Neural cell (in vitro differentiated cells): ENCODE measurements at regions not wholly inside any gene's neighbourhood (a gene's known extent, or its start where the extent isn't known, plus 50 kb on each side); places are given as distances from the start of the nearest gene placed in this dataset.

ENCODE experiments used
- H2AFZ ChIP-seq: fragments of 200-600, 300-800 bp; sonication (generic), shearing (Covaris generic); 2 replicates; pipeline ENCODE4 v1.6.0; 2014; ENCODE audit warnings: low read depth, mild to moderate bottlenecking, antibody characterized with exemption, low read length, moderate library complexity
- H3F3A ChIP-seq: fragments of 200-600 bp; shearing (Covaris generic); 2 replicates; pipeline ENCODE4 v1.6.1; 2016; ENCODE audit warnings: mild to moderate bottlenecking, moderate library complexity, mixed read lengths, antibody characterized with exemption, low read length; ENCODE audit not compliant: insufficient read depth, poor library complexity, severe bottlenecking
- H3K27ac ChIP-seq: fragments of 200-600, 300-800 bp; sonication (generic), shearing (Covaris generic); 2 replicates; pipeline ENCODE4 v1.5.1; 2014; ENCODE audit warnings: mild to moderate bottlenecking, low read length, moderate library complexity
- H3K27me3 ChIP-seq: fragments of 300-800, 200-600 bp; sonication (generic), shearing (Covaris generic); 2 replicates; pipeline ENCODE4 v1.6.0; 2014; ENCODE audit warnings: mild to moderate bottlenecking, low read depth, low read length, moderate library complexity; ENCODE audit not compliant: insufficient read depth
- H3K36me3 ChIP-seq: fragments of 300-800, 200-600 bp; sonication (generic), shearing (Covaris generic); 2 replicates; pipeline ENCODE4 v1.5.1; 2014; ENCODE audit warnings: mild to moderate bottlenecking, antibody characterized with exemption, low read length, moderate library complexity; ENCODE audit not compliant: insufficient read depth
- H3K4me2 ChIP-seq: fragments of 300-800, 200-600 bp; sonication (generic), shearing (Covaris generic); 2 replicates; pipeline ENCODE4 v1.6.0; 2014; ENCODE audit warnings: mild to moderate bottlenecking, low read length
- H3K4me3 ChIP-seq: fragments of 300-800, 200-600 bp; sonication (generic), shearing (Covaris generic); 2 replicates; pipeline ENCODE4 v1.5.1; 2014; ENCODE audit warnings: mild to moderate bottlenecking, low read length, moderate library complexity
- H3K79me2 ChIP-seq: fragments of 200-600 bp; shearing (Covaris generic); replicated peaks from 2 replicates; pipeline ENCODE4 v1.6.0; 2014; ENCODE audit warnings: mild to moderate bottlenecking, low read length, moderate library complexity; ENCODE audit not compliant: insufficient read depth
- H3K9ac ChIP-seq: fragments of 300-800, 200-600 bp; sonication (generic), shearing (Covaris generic); 2 replicates; pipeline ENCODE4 v1.6.1; 2016; ENCODE audit warnings: mild to moderate bottlenecking, low read length, mixed read lengths
- H3K9me2 ChIP-seq: fragments of 200-600 bp; shearing (Covaris generic); 2 replicates; pipeline ENCODE4 v1.6.1; 2016; ENCODE audit warnings: mild to moderate bottlenecking, low read length, mixed read lengths; ENCODE audit not compliant: insufficient read depth
- H3K9me3 ChIP-seq: fragments of 200-600, 300-800 bp; sonication (generic), shearing (Covaris generic); 2 replicates; pipeline ENCODE4 v1.6.1; 2016; ENCODE audit warnings: mild to moderate bottlenecking, mixed run types, low read length, moderate library complexity, mixed read lengths
- H4K20me1 ChIP-seq: fragments of 200-600 bp; shearing (Covaris generic); 2 replicates; pipeline ENCODE4 v1.6.1; 2016; ENCODE audit warnings: mild to moderate bottlenecking, mixed run types; ENCODE audit not compliant: insufficient read depth
- CTCF ChIP-seq: fragments of 450-650 bp; IDR thresholded peaks from 2 replicates; pipeline ENCODE4 v1.5.1; 2014; ENCODE audit warnings: antibody characterized with exemption, mild to moderate bottlenecking, moderate library complexity; ENCODE audit not compliant: poor library complexity, severe bottlenecking
- EP300 ChIP-seq: fragments of 450-650 bp; conservative IDR thresholded peaks from 2 replicates; pipeline ENCODE4 v1.6.1; 2014; ENCODE audit warnings: antibody characterized with exemption, mild to moderate bottlenecking, moderate library complexity; ENCODE audit not compliant: poor library complexity, severe bottlenecking
- EZH2 ChIP-seq: fragments of 200-600, 300-800 bp; shearing (Covaris generic), sonication (generic); IDR thresholded peaks from 2 replicates; pipeline ENCODE4 v1.6.1; 2014; ENCODE audit warnings: antibody characterized with exemption, low read length, borderline replicate concordance, mild to moderate bottlenecking; ENCODE audit not compliant: insufficient read depth, poor library complexity, severe bottlenecking
- MXI1 ChIP-seq: fragments of 450-650 bp; conservative IDR thresholded peaks from 2 replicates; pipeline ENCODE4 v1.6.1; 2014; ENCODE audit warnings: antibody characterized with exemption, mild to moderate bottlenecking; ENCODE audit not compliant: poor library complexity, severe bottlenecking
- POLR2AphosphoS5 ChIP-seq: IDR thresholded peaks from 2 replicates; pipeline ENCODE4 v1.6.1; 2012
- RAD21 ChIP-seq: fragments of 450-650 bp; conservative IDR thresholded peaks from 2 replicates; pipeline ENCODE4 v1.6.1; 2014; ENCODE audit warnings: antibody characterized with exemption, mild to moderate bottlenecking, moderate library complexity
- REST ChIP-seq: IDR thresholded peaks from 2 replicates; pipeline ENCODE4 v1.6.1; 2012; ENCODE audit warnings: borderline replicate concordance
- SMC3 ChIP-seq: fragments of 450-650 bp; conservative IDR thresholded peaks from 2 replicates; pipeline ENCODE4 v1.6.1; 2014; ENCODE audit warnings: antibody characterized with exemption, mild to moderate bottlenecking, moderate library complexity; ENCODE audit not compliant: poor library complexity
- TAF1 ChIP-seq: IDR thresholded peaks from 2 replicates; pipeline ENCODE4 v1.6.1; 2012; ENCODE audit warnings: low read depth

- Histone ChIP-seq H3K79me2 (no peaks in the 10 kb centered on the region), H3K4me3 (no peak overlapping the region), H3K9ac (no peak overlapping the region), H3K9me2 (no peaks in the 10 kb centered on the region), H3K4me2 (no peak overlapping the region), H3K36me3 (no peaks in the 10 kb centered on the region), H4K20me1 (no peaks in the 10 kb centered on the region), H3K27me3 (no peaks in the 10 kb centered on the region), H2AFZ (no peak overlapping the region), H3K27ac (no peak overlapping the region), H3F3A (no peaks in the 10 kb centered on the region), H3K9me3 (no peaks in the 10 kb centered on the region)
- TF ChIP-seq REST (no peak), SMC3 (no peak), CTCF (no peak), TAF1 (no peak), EZH2 (no peak), MXI1 (no peak), POLR2AphosphoS5 (no peak), EP300 (no peak), RAD21 (no peak)
Measured at GRCh38 chr12:78732481-78732880, 132.1 kb upstream of the SYT1 start.

- Histone ChIP-seq H3K9me2 (no peaks in the 10 kb centered on the region), H3K79me2 (no peaks in the 10 kb centered on the region), H3F3A (no peaks in the 10 kb centered on the region), H2AFZ (no peak overlapping the region), H3K27me3 (no peaks in the 10 kb centered on the region), H3K9me3 (no peaks in the 10 kb centered on the region), H3K9ac (no peak overlapping the region), H4K20me1 (no peaks in the 10 kb centered on the region), H3K27ac (no peak overlapping the region), H3K4me3 (no peak overlapping the region), H3K4me2 (no peak overlapping the region), H3K36me3 (no peaks in the 10 kb centered on the region)
- TF ChIP-seq CTCF (no peak), POLR2AphosphoS5 (no peak), SMC3 (no peak), TAF1 (no peak), MXI1 (no peak), EP300 (no peak), RAD21 (no peak), EZH2 (no peak), REST (no peak)
Measured at GRCh38 chr12:78739653-78740052, 124.9 kb upstream of the SYT1 start.
